SJCRH30 (cell line): ENCODE measurements at regions not wholly inside any gene's neighbourhood (a gene's known extent, or its start where the extent isn't known, plus 50 kb on each side); places are given as distances from the start of the nearest gene placed in this dataset.

Experiments used
- DNase-seq, 2 experiments: peaks; one replicate each; pipeline ENCODE4 v3.0.0-alpha.2; 2015 to 2020
- H3K27ac ChIP-seq: fragments of 250-450 bp; sonication (Bioruptor Pico); 2 replicates; pipeline ENCODE4 v1.5.1; 2020; ENCODE audit warnings: mild to moderate bottlenecking, moderate library complexity
- H3K27me3 ChIP-seq: fragments of 250-450 bp; sonication (Bioruptor Pico); 2 replicates; pipeline ENCODE4 v1.5.1; 2020; ENCODE audit warnings: mild to moderate bottlenecking, moderate library complexity
- H3K36me3 ChIP-seq: fragments of 250-450 bp; sonication (Bioruptor Pico); 2 replicates; pipeline ENCODE4 v1.5.1; 2020; ENCODE audit warnings: mild to moderate bottlenecking, moderate library complexity
- H3K4me1 ChIP-seq: fragments of 250-450 bp; sonication (Bioruptor Pico); 2 replicates; pipeline ENCODE4 v1.5.1; 2020; ENCODE audit warnings: mild to moderate bottlenecking, moderate library complexity
- H3K4me3 ChIP-seq: fragments of 250-450 bp; sonication (Bioruptor Pico); 2 replicates; pipeline ENCODE4 v1.5.1; 2020; ENCODE audit warnings: mild to moderate bottlenecking, moderate library complexity
- H3K9me3 ChIP-seq: fragments of 250-450 bp; sonication (Bioruptor Pico); replicated peaks from 2 replicates; pipeline ENCODE4 v1.5.1; 2020; ENCODE audit warnings: mild to moderate bottlenecking, moderate library complexity

GRCh38 chrX:44096666-44097065 lies 123.5 kb upstream of the NDP start:
- Histone ChIP-seq H3K27ac (no peak overlapping the region), H3K4me1 (no peaks in the 10 kb centered on the region), H3K36me3 (no peaks in the 10 kb centered on the region), H3K9me3 (no peaks in the 10 kb centered on the region), H3K4me3 (no peak overlapping the region), H3K27me3 (no peaks in the 10 kb centered on the region)
- no peak for DNase-seq

GRCh38 chrX:44094821-44095530 lies 121.8 kb upstream of the NDP start:
- H3K27ac ChIP-seq: no peak overlapping the region
- no peaks in the 10 kb centered on the region for H3K9me3 ChIP-seq
- H3K4me3 ChIP-seq: no peak overlapping the region
- H3K4me1 ChIP-seq: no peaks in the 10 kb centered on the region
- no peaks in the 10 kb centered on the region for H3K27me3 ChIP-seq
- no peaks in the 10 kb centered on the region for H3K36me3 ChIP-seq
- DNase-seq: no peak

- Histone ChIP-seq H3K27ac (no peak overlapping the region), H3K9me3 (no peaks in the 10 kb centered on the region), H3K27me3 (no peaks in the 10 kb centered on the region), H3K4me3 (no peak overlapping the region), H3K36me3 (no peaks in the 10 kb centered on the region), H3K4me1 (no peaks in the 10 kb centered on the region)
- no peak for DNase-seq
Observed at GRCh38 chrX:44093431-44093830, 120.2 kb upstream of the NDP start.

GRCh38 chrX:44092778-44093177 lies 119.6 kb upstream of the NDP start:
- Histone ChIP-seq H3K4me1 (no peaks in the 10 kb centered on the region), H3K4me3 (no peak overlapping the region), H3K36me3 (no peaks in the 10 kb centered on the region), H3K27me3 (no peaks in the 10 kb centered on the region), H3K27ac (no peak overlapping the region), H3K9me3 (no peaks in the 10 kb centered on the region)
- DNase-seq: no peak

- Histone ChIP-seq H3K4me1 (no peaks in the 10 kb centered on the region), H3K36me3 (no peaks in the 10 kb centered on the region), H3K27me3 (no peaks in the 10 kb centered on the region), H3K27ac (no peak overlapping the region), H3K4me3 (no peak overlapping the region), H3K9me3 (no peaks in the 10 kb centered on the region)
- no peak for DNase-seq
Observed at GRCh38 chrX:44088510-44089144, 115.4 kb upstream of the NDP start.

- no peaks in the 10 kb centered on the region for H3K27me3 ChIP-seq
- no peaks in the 10 kb centered on the region for H3K36me3 ChIP-seq
- no peak overlapping the region for H3K4me3 ChIP-seq
- DNase-seq: no peak
- H3K9me3 ChIP-seq: no peaks in the 10 kb centered on the region
- no peak overlapping the region for H3K27ac ChIP-seq
- H3K4me1 ChIP-seq: no peaks in the 10 kb centered on the region
Observed at GRCh38 chrX:44085209-44085608, 112.0 kb upstream of the NDP start.

GRCh38 chrX:44082829-44083228 lies 109.6 kb upstream of the NDP start:
- Histone ChIP-seq H3K4me1 (no peaks in the 10 kb centered on the region), H3K4me3 (no peak overlapping the region), H3K27me3 (no peaks in the 10 kb centered on the region), H3K27ac (no peak overlapping the region), H3K9me3 (no peaks in the 10 kb centered on the region), H3K36me3 (no peaks in the 10 kb centered on the region)
- DNase-seq: peak in 1 of 2 experiments; percentile 0

GRCh38 chrX:44080083-44080482 lies 106.9 kb upstream of the NDP start:
- H3K27me3 ChIP-seq: no peaks in the 10 kb centered on the region
- H3K4me1 ChIP-seq: no peaks in the 10 kb centered on the region
- no peaks in the 10 kb centered on the region for H3K36me3 ChIP-seq
- H3K27ac ChIP-seq: no peak overlapping the region
- DNase-seq: no peak
- no peak overlapping the region for H3K4me3 ChIP-seq
- no peaks in the 10 kb centered on the region for H3K9me3 ChIP-seq

- Histone ChIP-seq H3K36me3 (no peaks in the 10 kb centered on the region), H3K9me3 (no peaks in the 10 kb centered on the region), H3K4me3 (no peak overlapping the region), H3K27me3 (no peaks in the 10 kb centered on the region), H3K4me1 (no peaks in the 10 kb centered on the region), H3K27ac (no peak overlapping the region)
- DNase-seq: no peak
Observed at GRCh38 chrX:44072631-44073030, 99.4 kb upstream of the NDP start.

GRCh38 chrX:44071847-44072551 lies 98.8 kb upstream of the NDP start:
- Histone ChIP-seq H3K4me3 (no peak overlapping the region), H3K27ac (no peak overlapping the region), H3K4me1 (no peaks in the 10 kb centered on the region), H3K9me3 (no peaks in the 10 kb centered on the region), H3K36me3 (no peaks in the 10 kb centered on the region), H3K27me3 (no peaks in the 10 kb centered on the region)
- DNase-seq: no peak

- H3K27me3 ChIP-seq: no peaks in the 10 kb centered on the region
- H3K4me3 ChIP-seq: no peak overlapping the region
- H3K9me3 ChIP-seq: no peaks in the 10 kb centered on the region
- no peak for DNase-seq
- H3K36me3 ChIP-seq: no peaks in the 10 kb centered on the region
- no peak overlapping the region for H3K27ac ChIP-seq
- no peaks in the 10 kb centered on the region for H3K4me1 ChIP-seq
Observed at GRCh38 chrX:44071070-44071645, 98.0 kb upstream of the NDP start.

- H3K4me1 ChIP-seq: no peaks in the 10 kb centered on the region
- H3K27ac ChIP-seq: no peak overlapping the region
- no peaks in the 10 kb centered on the region for H3K27me3 ChIP-seq
- DNase-seq: no peak
- H3K9me3 ChIP-seq: no peaks in the 10 kb centered on the region
- H3K4me3 ChIP-seq: no peak overlapping the region
- no peaks in the 10 kb centered on the region for H3K36me3 ChIP-seq
Observed at GRCh38 chrX:44068043-44068442, 94.9 kb upstream of the NDP start.

- Histone ChIP-seq H3K9me3 (no peaks in the 10 kb centered on the region), H3K36me3 (no peaks in the 10 kb centered on the region), H3K27ac (no peak overlapping the region), H3K4me1 (no peaks in the 10 kb centered on the region), H3K27me3 (no peaks in the 10 kb centered on the region), H3K4me3 (no peak overlapping the region)
- no peak for DNase-seq
Observed at GRCh38 chrX:44063606-44064005, 90.4 kb upstream of the NDP start.

- no peak overlapping the region for H3K4me3 ChIP-seq
- no peaks in the 10 kb centered on the region for H3K36me3 ChIP-seq
- no peak for DNase-seq
- H3K4me1 ChIP-seq: no peaks in the 10 kb centered on the region
- H3K9me3 ChIP-seq: no peaks in the 10 kb centered on the region
- no peak overlapping the region for H3K27ac ChIP-seq
- H3K27me3 ChIP-seq: no peaks in the 10 kb centered on the region
Observed at GRCh38 chrX:44062840-44063239, 89.7 kb upstream of the NDP start.

GRCh38 chrX:44061968-44062614 lies 88.9 kb upstream of the NDP start:
- Histone ChIP-seq H3K27me3 (no peaks in the 10 kb centered on the region), H3K36me3 (no peaks in the 10 kb centered on the region), H3K4me1 (no peaks in the 10 kb centered on the region), H3K9me3 (no peaks in the 10 kb centered on the region), H3K27ac (no peak overlapping the region), H3K4me3 (no peak overlapping the region)
- DNase-seq: no peak
